HG02610 (cell line): ENCODE measurements at regions not wholly inside any gene's neighbourhood (a gene's known extent, or its start where the extent isn't known, plus 50 kb on each side); places are given as distances from the start of the nearest gene placed in this dataset.
A peak's percentile ranks its signal among the peaks of the same experiment; 100 is the strongest.
"Not testable (repeated sequence)": the region's sequence is repeated elsewhere in the genome, so short reads cannot be mapped to it uniquely, and the experiment has no call there.

Source experiments
- ATAC-seq: cut with Tn5 transposase; IDR thresholded peaks from one replicate; pipeline ENCODE4 v1.9.1; 2021; ENCODE audit warnings: mild to moderate bottlenecking, moderate library complexity; ENCODE audit not compliant: unreplicated experiment

DNA sequence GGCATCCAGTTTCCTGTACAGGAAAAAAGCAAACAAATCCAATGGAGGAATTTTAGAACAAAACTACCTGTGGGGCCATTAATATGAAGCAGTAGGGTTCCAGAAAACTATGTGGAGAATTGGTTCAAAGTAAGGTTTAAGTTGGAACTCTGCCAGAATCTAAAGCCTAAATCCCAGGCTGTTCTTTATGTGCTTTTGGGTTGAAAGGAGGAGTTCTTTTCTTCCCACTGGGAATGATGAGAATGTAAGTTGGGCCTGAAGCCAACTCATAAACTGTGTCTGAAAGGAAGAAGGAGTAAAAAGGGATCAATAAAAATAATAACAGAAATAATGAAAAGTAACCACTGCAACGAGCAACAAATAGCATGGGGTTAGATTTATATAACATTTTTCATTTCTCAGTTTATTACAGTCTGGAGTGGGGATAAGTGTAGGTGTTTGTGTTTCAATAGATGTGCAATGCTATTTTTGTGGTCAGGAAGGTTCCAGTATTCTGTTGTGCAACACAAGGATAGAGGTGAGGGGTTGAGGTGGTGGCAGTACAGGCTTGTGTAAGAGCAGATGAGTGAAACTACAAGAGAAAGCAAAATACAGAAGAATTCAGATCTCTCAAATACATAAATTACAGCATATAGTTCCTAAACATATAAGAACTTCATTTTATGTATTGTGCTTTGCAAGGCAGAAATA lies 373.6 kb downstream of the EMP1 start:
- no peak for ATAC-seq

DNA sequence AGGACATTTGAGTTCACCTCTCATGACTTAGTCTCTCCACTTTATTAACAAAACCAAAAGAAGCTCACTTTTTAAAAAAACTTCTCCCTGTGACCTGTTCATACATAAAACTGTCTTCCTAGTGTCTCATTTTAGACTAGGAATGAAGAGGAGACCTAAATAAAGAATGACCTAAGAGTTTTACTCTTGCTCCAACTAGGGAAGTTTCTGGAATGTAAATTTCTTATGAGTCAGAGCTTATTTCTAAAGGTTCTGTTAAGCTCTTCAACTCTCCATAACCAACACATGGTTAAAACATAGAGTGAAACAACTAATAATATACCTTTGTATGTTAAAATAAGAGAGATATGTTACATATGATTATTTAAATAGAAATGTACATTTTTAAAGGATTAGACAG lies 369.8 kb downstream of the EMP1 start:
- ATAC-seq: no peak

DNA sequence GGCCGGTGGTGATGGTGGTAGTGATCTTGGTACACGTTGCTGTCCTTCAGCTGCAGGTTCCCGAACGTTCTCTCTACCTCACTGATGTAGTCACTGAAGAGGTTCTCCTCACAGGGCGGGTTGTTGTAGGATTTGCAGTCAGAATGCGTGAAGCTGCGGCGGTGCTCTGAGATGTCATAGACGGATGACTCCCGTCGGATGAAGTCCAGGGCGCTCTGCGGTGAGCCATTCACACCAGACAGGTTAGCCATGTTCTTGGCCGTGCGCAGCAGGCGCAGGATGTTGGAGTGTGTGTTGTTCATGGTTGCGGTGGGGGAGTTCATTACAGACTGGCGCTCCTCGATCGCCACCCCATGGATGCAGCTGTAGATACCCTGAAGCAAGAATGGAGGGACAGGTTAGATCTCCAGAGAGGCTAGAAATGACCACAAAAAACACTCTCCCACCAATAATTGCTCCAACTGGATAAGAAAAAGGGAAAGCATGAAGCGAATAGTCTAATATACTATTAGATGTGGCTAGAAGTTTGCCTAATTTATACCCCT lies 367.8 kb downstream of the EMP1 start:
- ATAC-seq: no peak

DNA sequence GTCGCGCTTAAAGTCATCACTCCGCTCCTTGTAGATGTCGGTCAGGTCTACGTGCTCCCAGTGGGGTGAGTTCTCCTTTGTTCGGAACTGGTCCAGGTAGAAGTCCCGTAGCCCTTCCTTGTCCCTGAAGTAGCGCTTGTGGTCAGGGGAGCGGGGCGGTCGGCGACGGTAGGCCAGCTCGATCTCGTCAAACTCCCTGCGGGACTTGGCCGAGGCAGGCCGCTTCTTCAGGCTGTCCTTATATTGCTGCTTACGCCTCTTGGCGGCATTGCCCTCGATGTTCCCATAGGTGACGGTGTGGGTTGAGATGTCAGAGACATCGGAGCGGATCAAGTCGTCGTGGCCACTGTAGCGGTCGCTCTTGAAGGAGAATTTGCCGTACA lies 367.2 kb downstream of the EMP1 start:
- no peak for ATAC-seq

DNA sequence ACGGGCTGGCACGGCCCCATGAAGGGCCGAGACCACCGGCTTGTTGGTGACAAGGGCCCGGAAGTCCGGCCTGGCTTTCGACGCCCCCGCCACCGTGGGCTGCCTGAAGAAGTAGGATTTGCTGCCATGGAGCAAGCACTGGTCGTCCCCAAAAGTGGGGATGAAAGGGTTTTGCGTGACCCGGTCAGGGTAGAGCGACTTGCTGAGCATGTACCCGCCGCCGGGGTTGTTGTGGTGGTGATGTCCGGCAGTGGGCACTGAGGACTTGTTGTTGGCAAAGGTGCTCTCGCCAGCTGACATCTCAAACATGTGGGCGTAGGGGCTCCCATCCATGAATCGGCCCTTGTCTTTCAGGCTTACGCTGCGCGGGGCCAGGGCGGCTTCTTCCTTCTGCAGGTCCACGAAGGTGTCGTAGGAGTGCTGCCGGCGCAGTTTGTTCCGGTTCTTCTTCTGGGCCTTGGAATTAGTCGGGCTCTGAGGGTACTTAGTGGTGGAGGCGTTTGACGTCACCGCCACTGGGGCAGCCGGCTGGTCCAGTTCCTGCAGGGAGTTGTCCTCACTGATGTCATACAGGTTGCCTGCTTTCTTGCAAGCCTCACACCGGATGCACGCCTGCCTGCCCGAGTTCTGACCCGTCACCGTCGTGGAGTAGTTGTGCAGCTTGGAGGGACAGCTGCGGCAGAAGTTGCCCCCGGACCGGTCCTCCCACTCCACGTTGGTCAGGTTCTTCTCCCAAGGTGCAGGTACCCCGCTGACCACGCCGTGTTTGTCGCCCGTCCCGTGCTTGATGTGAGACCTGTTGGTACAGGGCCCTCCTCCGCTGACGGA lies 366.6 kb downstream of the EMP1 start:
- ATAC-seq: no peak

DNA sequence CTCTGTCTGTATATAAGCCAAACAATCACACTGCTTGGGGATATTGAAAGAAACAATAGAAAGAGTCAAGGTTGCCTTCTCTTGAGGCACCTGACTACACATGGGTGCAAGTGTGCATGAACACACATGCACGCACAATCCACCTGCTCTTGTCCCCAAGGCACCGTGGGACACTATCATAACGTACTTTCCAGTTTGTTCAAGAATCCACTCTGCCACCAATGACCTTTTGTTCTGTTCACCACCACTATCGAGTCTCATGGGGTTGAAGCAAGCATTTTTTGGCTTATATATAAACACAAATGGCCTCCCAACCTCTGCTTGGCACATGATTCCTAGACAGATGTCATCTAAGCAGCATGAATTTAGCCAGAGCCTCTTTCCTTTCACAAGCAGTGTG lies 365.4 kb downstream of the EMP1 start:
- ATAC-seq: no peak

DNA sequence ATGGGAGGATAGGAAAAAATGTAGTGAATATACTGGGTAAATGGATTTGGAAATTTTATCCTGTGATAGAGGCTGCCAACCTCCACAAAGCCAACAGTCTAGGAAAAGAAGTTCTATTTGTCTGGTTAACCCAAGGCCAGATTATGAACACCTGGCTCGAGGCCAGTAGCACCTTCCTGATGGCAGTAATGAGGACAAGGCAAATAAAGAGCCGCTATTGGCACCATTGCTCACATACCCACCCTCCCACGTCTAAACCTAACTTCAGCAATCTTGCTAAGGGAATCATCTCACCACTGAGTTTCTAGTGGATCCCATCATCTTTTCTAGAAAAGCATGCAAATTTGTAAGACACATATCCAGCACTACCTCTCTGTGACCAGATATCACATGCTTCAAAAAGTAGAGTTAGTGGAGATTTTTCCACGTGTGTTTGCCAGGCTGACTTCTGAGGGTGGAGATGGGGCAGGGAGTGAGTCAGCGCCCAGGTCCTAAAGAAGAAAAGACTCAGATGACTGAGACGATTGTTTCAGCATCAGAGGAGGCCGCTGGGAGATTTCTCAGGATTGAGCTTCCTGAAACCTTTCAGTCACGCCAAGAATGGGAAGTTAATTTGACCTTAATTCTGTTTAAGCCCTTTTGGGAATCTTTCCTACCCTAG lies 362.9 kb downstream of the EMP1 start:
- ATAC-seq: no peak

DNA sequence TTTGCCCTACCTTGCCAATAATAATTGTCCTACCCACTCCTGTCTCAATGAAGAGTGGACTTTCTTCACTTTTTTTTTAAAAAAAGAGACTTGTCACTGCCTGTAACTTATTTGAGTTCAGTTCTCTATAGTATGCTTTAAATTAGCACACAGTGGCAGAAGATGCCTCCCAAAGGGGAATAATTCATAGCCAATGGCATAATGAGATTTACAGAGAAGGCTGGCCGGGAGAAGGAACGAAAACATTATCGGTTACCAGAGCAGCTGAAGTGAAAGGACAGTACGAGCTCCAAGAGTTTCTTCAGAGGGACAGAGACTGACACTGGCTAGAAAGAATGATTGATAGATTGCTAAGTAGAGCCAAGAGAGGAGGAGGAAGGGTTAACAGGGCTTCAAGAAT lies 356.3 kb downstream of the EMP1 start:
- ATAC-seq: no peak

DNA sequence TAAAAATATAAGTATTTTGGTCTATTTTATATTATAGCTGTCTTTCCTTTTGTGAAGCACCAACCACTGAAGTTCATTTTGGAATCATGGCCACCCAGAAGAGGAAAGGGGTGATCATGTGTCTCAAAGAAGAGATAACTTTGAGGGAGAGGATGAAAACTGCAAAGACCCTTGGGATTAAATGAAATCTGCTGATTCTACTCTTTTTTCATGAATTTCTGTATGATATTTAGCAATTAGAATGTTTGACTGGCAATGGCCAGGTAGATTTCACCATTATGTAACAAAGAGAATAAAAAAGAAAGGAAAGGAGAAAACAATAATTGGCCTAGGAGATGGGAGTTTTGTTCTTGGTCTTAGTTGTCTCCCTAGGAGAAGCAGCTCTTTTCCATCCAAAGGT lies 350.8 kb downstream of the EMP1 start:
- no peak for ATAC-seq

DNA sequence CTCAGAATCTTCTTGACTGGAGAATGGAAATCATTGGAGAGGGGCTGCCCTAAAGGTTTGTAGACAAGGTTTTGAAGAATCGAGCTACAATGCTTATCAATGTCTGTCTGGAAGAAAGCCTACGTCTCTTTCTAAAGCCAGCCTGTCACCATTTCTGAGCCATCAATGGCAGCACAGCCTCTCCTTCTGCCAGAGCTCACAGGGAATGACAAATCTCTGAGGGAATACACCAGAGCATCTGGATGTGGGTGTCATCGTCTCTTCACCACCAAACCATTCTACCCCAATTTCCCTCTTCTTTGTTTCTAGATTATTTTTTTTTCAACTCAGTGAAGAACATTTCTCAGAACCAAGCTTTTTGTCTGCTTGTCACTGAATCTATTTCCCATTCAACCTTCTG lies 349.7 kb downstream of the EMP1 start:
- ATAC-seq: no peak

DNA sequence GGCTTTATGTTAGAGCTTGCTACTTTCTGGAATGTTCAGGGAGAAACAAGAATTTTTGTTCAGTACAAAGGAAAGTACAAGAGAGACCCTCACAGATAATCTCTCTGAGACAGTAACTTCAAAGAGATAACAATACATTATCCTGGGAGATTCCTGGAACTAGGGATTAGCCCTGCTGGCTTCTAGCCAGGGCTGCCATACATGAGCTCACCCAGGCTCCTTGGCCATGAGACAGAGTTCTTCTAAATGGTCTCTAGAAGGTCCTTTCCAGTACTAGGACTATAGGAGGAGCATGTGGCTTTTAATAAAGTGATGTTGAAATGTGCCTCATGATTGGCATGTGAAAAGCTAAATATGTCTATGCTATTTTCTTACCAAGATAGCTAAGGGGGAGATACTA lies 342.5 kb downstream of the EMP1 start:
- no peak for ATAC-seq

DNA sequence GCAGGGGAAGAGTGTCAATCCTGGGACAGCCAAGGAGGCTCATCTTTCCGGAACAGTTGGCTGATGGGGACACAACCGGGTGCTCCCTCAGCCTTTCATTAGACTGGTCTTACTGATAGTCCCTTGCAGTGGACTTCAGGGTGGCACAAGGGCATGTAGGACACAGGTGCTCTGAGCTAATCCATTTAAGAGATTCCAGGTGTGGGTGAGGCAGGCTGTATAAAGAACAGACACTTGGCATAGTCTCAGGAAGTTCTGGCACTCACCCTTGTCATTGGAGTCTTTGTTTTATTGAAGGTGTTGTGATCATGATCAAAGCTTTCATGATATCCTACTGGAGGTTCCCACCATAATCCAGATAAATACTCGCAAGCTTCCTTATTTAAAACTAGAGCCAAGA lies 341.6 kb downstream of the EMP1 start:
- no peak for ATAC-seq

DNA sequence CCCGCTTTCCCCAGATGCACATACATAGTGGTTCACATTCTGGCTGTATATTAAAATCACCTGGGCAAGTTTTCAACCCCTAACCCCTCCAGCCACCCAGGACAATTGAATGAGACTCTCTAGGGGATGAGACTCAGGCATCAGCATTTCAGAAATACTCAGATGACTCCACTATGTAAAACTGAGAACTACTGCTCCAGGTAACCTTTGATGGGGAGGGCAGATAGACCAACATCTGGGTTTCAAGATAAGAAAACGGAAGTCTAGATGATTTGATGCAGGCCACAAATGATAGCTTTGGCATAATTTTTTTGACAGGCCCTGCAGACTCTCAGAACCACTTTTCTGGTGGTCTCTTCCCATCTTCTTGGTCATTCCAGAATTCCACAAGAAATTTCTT lies 341.1 kb downstream of the EMP1 start:
- peak; percentile 79 for ATAC-seq

DNA sequence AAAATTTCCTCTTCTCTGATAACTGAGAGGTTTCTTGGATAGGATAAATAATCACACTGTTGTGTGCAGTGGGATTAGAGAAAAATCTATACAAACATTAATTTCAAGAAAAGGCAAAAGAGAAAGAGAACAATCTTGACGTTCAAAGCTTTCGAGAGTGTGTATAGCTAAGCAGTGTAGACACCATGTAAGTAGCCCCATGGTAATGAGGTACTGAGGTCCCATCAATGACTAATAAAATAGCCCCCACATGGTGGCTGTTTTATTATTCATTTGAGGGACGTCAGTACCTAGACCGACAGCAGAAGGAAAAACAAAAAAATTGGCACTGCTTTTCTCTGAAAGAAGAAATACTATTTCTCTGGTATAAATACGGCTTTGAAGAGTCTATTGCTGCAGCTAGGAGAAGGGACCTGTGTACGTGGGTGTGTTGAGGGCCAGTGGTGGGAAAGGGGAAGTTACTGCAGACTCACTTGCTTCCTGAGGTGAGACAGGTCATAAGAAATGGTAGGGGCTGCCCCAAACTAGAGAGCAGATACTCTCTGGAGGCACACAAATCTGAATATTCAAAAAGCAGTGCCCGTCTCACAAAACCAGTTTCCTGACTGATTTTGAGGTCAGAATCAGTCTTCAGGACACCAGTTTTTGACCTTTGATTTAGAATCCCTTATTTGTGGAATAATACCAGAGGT lies 339.8 kb downstream of the EMP1 start:
- ATAC-seq: peak; percentile 97

DNA sequence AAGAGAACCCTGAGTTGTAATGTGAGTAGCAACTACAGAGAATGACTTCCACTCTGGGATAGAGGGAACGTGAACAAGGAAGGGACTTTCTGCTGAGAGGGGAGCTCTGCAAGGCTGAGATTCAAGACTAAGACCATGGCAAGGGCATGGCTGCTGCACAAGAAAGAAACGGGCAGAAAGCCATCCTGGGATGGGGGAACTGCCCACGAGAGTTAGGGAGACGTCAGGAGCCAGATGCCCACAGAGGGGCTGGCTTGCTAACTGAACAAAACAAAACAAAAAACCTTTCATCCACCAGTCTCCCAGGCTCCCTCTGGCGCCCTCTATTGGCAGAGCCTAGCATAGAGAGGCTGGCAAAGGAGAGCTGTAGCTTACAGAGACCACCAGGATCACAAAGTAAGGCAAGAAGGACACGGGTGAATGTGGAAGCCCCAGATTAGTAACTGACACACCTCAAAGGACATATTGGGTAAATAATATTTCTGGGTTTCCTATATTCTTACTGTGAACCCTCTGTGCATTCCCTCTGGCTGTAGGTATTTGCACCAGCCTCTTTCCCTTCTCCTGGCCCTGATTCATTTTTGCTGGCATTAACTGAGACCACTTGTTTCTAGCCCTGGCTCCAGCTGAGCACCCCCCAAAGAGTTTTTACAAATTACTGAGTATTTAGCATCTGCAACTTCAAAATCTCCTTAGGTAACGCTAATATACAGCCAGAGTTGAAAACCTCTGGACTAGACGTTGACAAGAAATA lies 338.3 kb downstream of the EMP1 start:
- ATAC-seq: no peak

DNA sequence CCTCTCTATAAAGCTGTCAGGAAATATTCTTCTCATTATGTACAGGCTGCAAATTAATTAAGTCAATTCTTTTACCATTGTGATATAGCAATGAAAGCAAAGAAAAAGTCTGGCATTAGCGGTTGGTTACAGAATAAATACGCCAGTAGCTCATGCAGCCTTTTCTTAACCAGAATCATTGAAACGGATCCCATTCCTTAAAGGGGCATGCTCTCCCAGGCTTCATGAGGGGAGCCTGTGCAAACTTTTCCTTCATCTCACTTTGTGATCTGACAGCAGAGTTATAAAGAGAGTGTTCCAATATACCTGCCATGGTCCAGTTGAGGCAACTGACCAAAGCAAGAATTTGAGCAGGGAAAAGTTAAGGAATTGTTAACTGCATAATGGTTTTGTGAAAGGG lies 337.7 kb downstream of the EMP1 start:
- ATAC-seq: no peak

DNA sequence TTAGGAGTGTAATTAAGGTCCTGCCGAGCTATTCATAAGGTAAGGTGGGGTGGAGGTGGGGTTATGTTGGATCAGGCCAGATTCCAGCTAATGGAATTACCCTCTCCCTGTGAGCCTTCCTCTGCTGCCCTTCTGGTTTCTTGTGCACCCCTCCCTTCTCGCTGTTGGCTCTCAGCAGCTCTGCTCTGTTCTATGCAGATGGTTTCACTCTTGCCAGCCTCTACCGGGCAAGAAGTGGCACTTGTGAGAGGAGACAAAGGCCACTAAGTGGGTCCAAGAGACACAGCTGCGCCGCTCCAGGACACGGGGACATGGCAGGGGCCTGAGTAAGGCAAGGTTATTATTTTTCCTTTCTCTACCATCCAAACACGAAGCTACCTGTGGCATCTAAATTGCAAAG lies 334.4 kb downstream of the EMP1 start:
- ATAC-seq: no peak

DNA sequence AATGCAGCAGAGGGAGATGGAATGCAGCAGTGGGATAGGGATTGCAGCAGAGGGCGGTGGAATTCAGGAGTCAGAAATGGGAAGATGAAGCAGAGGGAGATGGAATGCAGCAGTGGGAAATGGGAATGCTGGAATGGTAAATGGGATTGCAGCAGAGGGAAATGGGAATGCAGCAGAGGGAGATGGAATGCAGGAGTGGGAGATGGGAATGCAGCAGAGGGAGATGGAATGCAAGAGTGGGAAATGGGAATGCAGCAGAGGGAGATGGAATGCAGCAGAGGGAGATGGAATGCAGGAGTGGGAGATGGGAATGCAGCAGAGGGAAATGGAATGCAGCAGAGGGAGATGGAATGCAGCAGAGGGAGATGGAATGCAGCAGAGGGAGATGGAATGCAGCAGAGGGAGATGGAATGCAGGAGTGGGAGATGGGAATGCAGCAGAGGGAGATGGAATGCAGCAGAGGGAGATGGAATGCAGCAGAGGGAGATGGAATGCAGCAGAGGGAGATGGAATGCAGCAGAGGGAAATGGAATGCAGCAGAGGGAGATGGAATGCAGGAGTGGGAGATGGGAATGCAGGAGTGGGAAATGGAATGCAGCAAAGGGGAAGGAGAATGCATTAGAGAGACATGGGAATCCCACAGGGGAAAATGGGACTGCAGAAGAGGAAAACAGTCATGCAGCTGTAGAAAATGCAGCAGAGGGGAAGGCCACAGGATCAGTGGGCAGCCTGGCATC lies 329.8 kb downstream of the EMP1 start:
- not testable (repeated sequence) for ATAC-seq

DNA sequence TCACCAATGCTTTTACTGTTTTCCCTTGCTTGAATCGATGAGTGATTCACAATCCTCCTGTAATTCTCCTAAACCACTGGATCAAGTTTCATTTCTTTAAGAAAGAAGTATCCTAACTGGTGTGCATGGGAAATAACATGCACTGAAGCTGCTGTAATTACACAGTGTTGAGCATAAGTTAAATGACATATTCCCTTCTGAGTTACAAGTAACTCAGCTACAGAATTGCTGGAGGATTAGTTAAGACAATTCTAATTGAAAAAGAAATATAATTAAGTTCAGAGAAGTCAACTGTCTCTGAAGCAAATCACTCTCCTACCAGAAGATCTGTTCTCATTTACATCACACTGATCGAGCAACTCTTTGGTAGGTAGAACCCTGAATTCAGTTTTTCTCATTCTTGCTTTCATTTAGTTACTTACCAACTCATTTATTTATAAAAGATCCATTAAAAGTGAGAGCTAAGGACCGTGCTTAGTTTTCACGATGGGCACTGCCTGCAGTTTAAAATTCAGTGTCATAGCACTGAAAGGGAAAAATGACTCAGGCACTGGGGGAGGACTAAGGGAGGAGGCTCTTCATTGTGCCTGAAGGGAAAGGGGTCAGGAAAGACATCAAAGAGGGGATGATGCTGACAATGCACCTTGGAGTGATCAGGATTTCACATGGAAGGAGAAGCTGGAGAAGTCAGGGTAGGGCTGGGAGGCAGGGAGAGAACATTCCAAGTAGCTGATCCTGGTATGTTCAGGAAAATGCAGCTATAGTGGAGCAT lies 327.2 kb downstream of the EMP1 start:
- ATAC-seq: no peak
